B cell (primary cell): ENCODE measurements at regions not wholly inside any gene's neighbourhood (a gene's known extent, or its start where the extent isn't known, plus 50 kb on each side); places are given as distances from the start of the nearest gene placed in this dataset.

Experiments used
- CTCF ChIP-seq: fragments of 200-600 bp; IDR thresholded peaks from one replicate; pipeline ENCODE4 v1.8.0; 2022; ENCODE audit warnings: antibody characterized with exemption, mild to moderate bottlenecking
- EZH2 ChIP-seq: IDR thresholded peaks from 2 replicates; pipeline ENCODE4 v1.6.1; 2012; ENCODE audit warnings: borderline replicate concordance, low read depth, mild to moderate bottlenecking, moderate library complexity, low read length; ENCODE audit not compliant: insufficient read depth, poor library complexity, severe bottlenecking

GRCh38 chr3:64393193-64393592 is 167.9 kb upstream of the PRICKLE2 start:
- TF ChIP-seq EZH2 (no peak), CTCF (no peak)
